Daoy (cell line): ENCODE measurements at regions not wholly inside any gene's neighbourhood (a gene's known extent, or its start where the extent isn't known, plus 50 kb on each side); places are given as distances from the start of the nearest gene placed in this dataset.
"Not testable (repeated sequence)": the region's sequence is repeated elsewhere in the genome, so short reads cannot be mapped to it uniquely, and the experiment has no call there.

Source experiments
- DNase-seq: peaks from one replicate; pipeline ENCODE4 v3.0.0-alpha.2; 2015; ENCODE audit warnings: low read depth

- DNase-seq, result peak; percentile 49
These were observed 180.6 kb downstream of the COPRS start for GRCh38 chr17:31678431-31678830.

GRCh38 chr17:31677681-31678080, 181.4 kb downstream of the COPRS start:
- DNase-seq, result no peak

- no peak for DNase-seq
These were observed 182.0 kb downstream of the COPRS start for GRCh38 chr17:31677036-31677435.

GRCh38 chr17:31675392-31675791, 183.7 kb downstream of the COPRS start:
- not testable (repeated sequence) for DNase-seq

- DNase-seq, result peak; percentile 75
These were observed 184.2 kb downstream of the COPRS start for GRCh38 chr17:31674717-31675349.

- peak; percentile 85 for DNase-seq
These were observed 184.7 kb downstream of the COPRS start for GRCh38 chr17:31674305-31674704.

- no peak for DNase-seq
These were observed 186.0 kb downstream of the COPRS start for GRCh38 chr17:31673076-31673475.

GRCh38 chr17:31672161-31672819, 186.8 kb downstream of the COPRS start:
- DNase-seq, result no peak

GRCh38 chr17:31663576-31663975, 195.5 kb downstream of the COPRS start:
- DNase-seq, result no peak

GRCh38 chr17:31660684-31661083, 198.4 kb downstream of the COPRS start:
- DNase-seq, result no peak

- DNase-seq, result no peak
These were observed 201.2 kb downstream of the COPRS start for GRCh38 chr17:31657876-31658275.

GRCh38 chr17:31654936-31655335, 204.1 kb downstream of the COPRS start:
- peak; percentile 78 for DNase-seq

- DNase-seq, result no peak
These were observed 205.4 kb downstream of the COPRS start for GRCh38 chr17:31653691-31654090.

GRCh38 chr17:31650756-31651520, 208.1 kb downstream of the COPRS start:
- DNase-seq, result no peak

- DNase-seq, result no peak
These were observed 209.7 kb downstream of the COPRS start for GRCh38 chr17:31649302-31649701.

GRCh38 chr17:31647661-31648060, 211.4 kb downstream of the COPRS start:
- DNase-seq, result no peak

- no peak for DNase-seq
These were observed 212.4 kb downstream of the COPRS start for GRCh38 chr17:31646642-31647041.

- DNase-seq, result no peak
These were observed 213.7 kb downstream of the COPRS start for GRCh38 chr17:31645351-31645750.

- DNase-seq, result no peak
These were observed 227.3 kb downstream of the COPRS start for GRCh38 chr17:31631766-31632165.

- not testable (repeated sequence) for DNase-seq
These were observed 228.2 kb downstream of the COPRS start for GRCh38 chr17:31630866-31631265.

GRCh38 chr17:31629696-31630470, 229.2 kb downstream of the COPRS start:
- no peak for DNase-seq

GRCh38 chr17:31627960-31628359, 231.1 kb downstream of the COPRS start:
- DNase-seq, result peak; percentile 59
